ENCODE measurements at regions not wholly inside any gene's neighbourhood (a gene's known extent, or its start where the extent isn't known, plus 50 kb on each side); places are given as distances from the start of the nearest gene placed in this dataset.

GRCh38 chr3:2041931-2042330 lies 56.7 kb upstream of the CNTN4 start:
- ATAC-seq = no peak
- TF ChIP-seq CREB5 (CRISPR knock-in tag; IDR thresholded peaks at IDR 0.05; ENCODE audit: low read depth) (no peak), ZNF70 (CRISPR knock-in tag; IDR thresholded peaks at IDR 0.05) (no peak), ZNF565 (CRISPR knock-in tag; conservative IDR thresholded peaks at IDR 0.05; ENCODE audit: low read depth) (no peak), ZC3H10 (CRISPR knock-in tag; IDR thresholded peaks at IDR 0.05) (no peak), ARNTL (CRISPR knock-in tag; IDR thresholded peaks at IDR 0.05; ENCODE audit: borderline replicate concordance, low read depth) (no peak), CSDC2 (CRISPR knock-in tag; IDR thresholded peaks at IDR 0.05) (no peak), POU6F1 (CRISPR knock-in tag; IDR thresholded peaks at IDR 0.05; ENCODE audit: borderline replicate concordance, low read depth) (no peak), ZNF8 (CRISPR knock-in tag; IDR thresholded peaks at IDR 0.05) (no peak), RARB (CRISPR knock-in tag; IDR thresholded peaks at IDR 0.05) (no peak)

All from SK-N-SH treated with all-trans-retinoic acid at 6 μM for 48 hours (cell line).